Stimulated activated CD8-positive, alpha-beta memory T cell treated with anti-CD3 and anti-CD28 coated beads, Interleukin-2, amount 100 ng/mL, for 1 hour (primary cell): ENCODE measurements at regions not wholly inside any gene's neighbourhood (a gene's known extent, or its start where the extent isn't known, plus 50 kb on each side); places are given as distances from the start of the nearest gene placed in this dataset.

ENCODE experiments used
- DNase-seq, 2 donors: peaks; one replicate each; pipeline ENCODE4 v3.0.0-alpha.2; 2020; ENCODE audit warnings: low read depth in 2 of 2

GRCh38 chr4:177696438-177696966 is 254.3 kb upstream of the AGA start:
- DNase-seq, result no peak

- no peak for DNase-seq
Measured at GRCh38 chr4:177699365-177700213, 257.4 kb upstream of the AGA start.

- DNase-seq, result no peak
Measured at GRCh38 chr4:177706916-177707315, 264.7 kb upstream of the AGA start.

GRCh38 chr4:177713454-177713853 is 271.2 kb upstream of the AGA start:
- no peak for DNase-seq

GRCh38 chr4:177717407-177717806 is 275.2 kb upstream of the AGA start:
- no peak for DNase-seq

GRCh38 chr4:177718514-177718913 is 276.3 kb upstream of the AGA start:
- DNase-seq, result no peak

GRCh38 chr4:177726111-177726510 is 283.9 kb upstream of the AGA start:
- no peak for DNase-seq

- no peak for DNase-seq
Measured at GRCh38 chr4:177728361-177729152, 286.3 kb upstream of the AGA start.

- no peak for DNase-seq
Measured at GRCh38 chr4:177729681-177730080, 287.4 kb upstream of the AGA start.

GRCh38 chr4:177737387-177737940 is 295.2 kb upstream of the AGA start:
- DNase-seq, result no peak

GRCh38 chr4:177740563-177740962 is 298.3 kb upstream of the AGA start:
- DNase-seq, result no peak

GRCh38 chr4:177759729-177760128 is 317.5 kb upstream of the AGA start:
- DNase-seq, result no peak

- no peak for DNase-seq
Measured at GRCh38 chr4:177761692-177762091, 319.5 kb upstream of the AGA start.

- no peak for DNase-seq
Measured at GRCh38 chr4:177769155-177769554, 326.9 kb upstream of the AGA start.

GRCh38 chr4:177770776-177771175 is 328.5 kb upstream of the AGA start:
- DNase-seq, result no peak

GRCh38 chr4:177771645-177772044 is 329.4 kb upstream of the AGA start:
- no peak for DNase-seq

GRCh38 chr4:177778623-177779022 is 336.4 kb upstream of the AGA start:
- no peak for DNase-seq

- DNase-seq, result no peak
Measured at GRCh38 chr4:177785000-177785399, 342.8 kb upstream of the AGA start.

GRCh38 chr4:177789610-177790009 is 347.4 kb upstream of the AGA start:
- DNase-seq, result no peak

- no peak for DNase-seq
Measured at GRCh38 chr4:177791188-177791587, 349.0 kb upstream of the AGA start.

GRCh38 chr4:177796841-177797240 is 354.6 kb upstream of the AGA start:
- no peak for DNase-seq

- DNase-seq, result no peak
Measured at GRCh38 chr4:177798161-177798560, 355.9 kb upstream of the AGA start.
